HFFc6 (cell line): ENCODE measurements at regions not wholly inside any gene's neighbourhood (a gene's known extent, or its start where the extent isn't known, plus 50 kb on each side); places are given as distances from the start of the nearest gene placed in this dataset.

Experiments
- DNase-seq: peaks from one replicate; pipeline ENCODE4 v3.0.0-alpha.2; 2018
- H3K27ac Mint-ChIP-seq: 2 replicates; pipeline ENCODE4 v1.8.0; 2020; ENCODE audit warnings: mild to moderate bottlenecking, mixed read lengths
- H3K27me3 Mint-ChIP-seq: 2 replicates; pipeline ENCODE4 v1.8.0; 2021; ENCODE audit warnings: mild to moderate bottlenecking, moderate library complexity, mixed read lengths; ENCODE audit not compliant: insufficient read depth
- H3K36me3 Mint-ChIP-seq: 2 replicates; pipeline ENCODE4 v1.8.0; 2021; ENCODE audit warnings: low read depth, mixed read lengths
- H3K4me1 Mint-ChIP-seq: 2 replicates; pipeline ENCODE4 v1.8.0; 2020; ENCODE audit warnings: low read depth, mixed read lengths
- H3K4me3 Mint-ChIP-seq: 2 replicates; pipeline ENCODE4 v1.8.0; 2020; ENCODE audit warnings: mild to moderate bottlenecking, moderate library complexity, mixed read lengths
- H3K9me3 Mint-ChIP-seq: 2 replicates; pipeline ENCODE4 v1.8.0; 2020; ENCODE audit warnings: mild to moderate bottlenecking, mixed read lengths
- CTCF ChIP-seq: fragments of 200-600 bp; sonication (generic); IDR thresholded peaks from 2 replicates; pipeline ENCODE4 v1.5.0; 2021; ENCODE audit warnings: antibody characterized with exemption, mild to moderate bottlenecking

DNA sequence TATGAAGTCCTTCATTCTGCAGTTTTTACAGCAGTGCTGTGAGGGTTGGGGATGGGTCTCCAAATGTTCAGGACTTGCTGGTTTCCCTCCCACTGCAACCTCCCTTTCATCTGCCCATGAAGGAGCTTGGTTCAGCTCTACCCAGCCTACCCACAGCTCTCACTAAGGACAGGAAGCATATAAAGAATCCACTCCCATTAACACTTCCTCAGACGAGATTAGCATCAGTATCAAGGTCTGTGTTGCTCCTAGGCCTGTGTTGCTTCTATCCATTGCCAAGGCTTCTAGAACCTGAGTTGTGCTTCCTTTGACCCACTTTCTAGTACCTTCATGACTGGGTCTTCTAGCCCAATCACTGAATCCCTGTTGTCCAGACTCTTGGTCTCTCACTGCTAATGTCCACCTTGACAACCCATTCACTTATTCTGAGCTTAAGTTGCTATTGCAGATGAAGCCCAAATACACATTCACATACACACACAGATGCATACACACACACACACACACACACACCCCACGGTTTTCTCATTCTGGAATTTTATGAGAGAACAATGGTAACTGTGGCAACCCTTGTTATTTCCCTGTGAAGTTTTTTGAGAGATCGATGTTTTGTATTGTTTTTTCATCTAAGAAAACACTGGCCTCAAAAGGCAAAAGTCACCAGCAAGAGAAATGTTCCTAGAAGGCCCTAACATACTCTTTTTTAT is 248.1 kb downstream of the MTERF1 start:
- H3K4me3 Mint-ChIP-seq, result no peak overlapping the region
- H3K9me3 Mint-ChIP-seq, result no peaks in the 10 kb centered on the region
- TF ChIP-seq CTCF, result no peak
- H3K36me3 Mint-ChIP-seq, result no peaks in the 10 kb centered on the region
- no peaks in the 10 kb centered on the region; the same call in none of the 2 replicates for H3K27me3 Mint-ChIP-seq
- no peaks in the 10 kb centered on the region for H3K4me1 Mint-ChIP-seq
- DNase-seq, result no peak
- H3K27ac Mint-ChIP-seq, result no peak overlapping the region

- Mint-ChIP-seq H3K27me3 (no peaks in the 10 kb centered on the region; the same call in none of the 2 replicates), H3K9me3 (no peaks in the 10 kb centered on the region), H3K27ac (no peak overlapping the region), H3K4me1 (no peaks in the 10 kb centered on the region), H3K4me3 (no peak overlapping the region), H3K36me3 (no peaks in the 10 kb centered on the region)
- TF ChIP-seq CTCF, result no peak
- DNase-seq, result no peak
These were observed 247.5 kb downstream of the MTERF1 start for GRCh38 chr7:91633013-91633441.

GRCh38 chr7:91634485-91635177 is 245.9 kb downstream of the MTERF1 start:
- no peak overlapping the region for H3K4me3 Mint-ChIP-seq

GRCh38 chr7:91636129-91636724 is 244.3 kb downstream of the MTERF1 start:
- H3K4me1 Mint-ChIP-seq, result no peaks in the 10 kb centered on the region
- peak; percentile 78 for TF ChIP-seq CTCF
- H3K4me3 Mint-ChIP-seq, result no peak overlapping the region
- no peaks in the 10 kb centered on the region for H3K36me3 Mint-ChIP-seq
- no peak overlapping the region for H3K27ac Mint-ChIP-seq
- DNase-seq, result peak; percentile 16
- H3K27me3 Mint-ChIP-seq, result peaks cover 3% of the 10 kb centered on the region
- H3K9me3 Mint-ChIP-seq, result no peaks in the 10 kb centered on the region

More at GRCh38 chr7:91634485-91635177, 245.9 kb downstream of the MTERF1 start:
- Mint-ChIP-seq H3K27ac (no peak overlapping the region), H3K9me3 (no peaks in the 10 kb centered on the region), H3K27me3 (peaks cover 3% of the 10 kb centered on the region), H3K4me1 (no peaks in the 10 kb centered on the region), H3K36me3 (no peaks in the 10 kb centered on the region)
- TF ChIP-seq CTCF, result no peak
- no peak for DNase-seq

DNA sequence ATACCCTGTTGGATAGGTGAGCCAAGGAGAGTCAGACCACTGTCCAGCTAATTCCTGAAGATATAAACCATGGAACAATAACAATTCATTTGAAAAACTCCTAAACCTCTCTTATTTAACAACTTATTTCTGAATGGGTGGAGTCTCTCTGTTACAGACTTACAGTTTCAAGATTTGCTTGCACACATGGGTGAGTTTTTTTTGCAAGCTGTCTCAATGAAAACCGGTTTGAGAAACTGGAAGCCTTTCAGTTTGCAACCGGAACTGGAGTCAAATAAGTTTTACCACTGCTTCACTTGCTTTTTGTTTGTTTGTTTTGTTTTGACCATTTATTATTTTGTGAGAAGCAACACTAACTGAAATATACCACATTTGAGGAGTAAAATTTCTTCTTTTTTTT is 243.8 kb downstream of the MTERF1 start:
- Mint-ChIP-seq H3K27me3 (peaks cover 5% of the 10 kb centered on the region), H3K9me3 (no peaks in the 10 kb centered on the region), H3K4me1 (no peaks in the 10 kb centered on the region), H3K36me3 (no peaks in the 10 kb centered on the region), H3K4me3 (no peak overlapping the region), H3K27ac (no peak overlapping the region)
- no peak for TF ChIP-seq CTCF
- DNase-seq, result no peak
